ENCODE measurements at regions not wholly inside any gene's neighbourhood (a gene's known extent, or its start where the extent isn't known, plus 50 kb on each side); places are given as distances from the start of the nearest gene placed in this dataset.
"Not testable (repeated sequence)": the region's sequence is repeated elsewhere in the genome, so short reads cannot be mapped to it uniquely, and the experiment has no call there.

DNA sequence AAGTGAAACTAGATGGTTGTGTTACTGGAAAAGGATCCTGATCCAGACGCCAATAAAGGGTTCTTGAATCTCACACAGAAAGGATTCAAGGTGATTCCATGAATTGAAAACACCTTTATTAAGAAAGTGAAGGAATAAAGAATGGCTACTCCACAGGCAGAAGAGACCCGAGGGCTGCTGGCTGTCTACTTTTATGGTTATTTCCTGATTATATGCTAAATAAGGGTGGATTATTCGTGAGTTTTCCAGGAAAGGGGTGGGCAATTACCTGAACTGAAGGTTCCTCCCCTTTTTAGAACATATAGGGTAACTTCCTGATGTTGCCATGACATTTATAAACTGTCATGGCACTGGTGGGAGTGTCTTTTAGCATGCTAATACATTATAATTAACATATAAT is 50.9 kb upstream of the WARS2 start:
- DNase-seq, result no peak

DNA sequence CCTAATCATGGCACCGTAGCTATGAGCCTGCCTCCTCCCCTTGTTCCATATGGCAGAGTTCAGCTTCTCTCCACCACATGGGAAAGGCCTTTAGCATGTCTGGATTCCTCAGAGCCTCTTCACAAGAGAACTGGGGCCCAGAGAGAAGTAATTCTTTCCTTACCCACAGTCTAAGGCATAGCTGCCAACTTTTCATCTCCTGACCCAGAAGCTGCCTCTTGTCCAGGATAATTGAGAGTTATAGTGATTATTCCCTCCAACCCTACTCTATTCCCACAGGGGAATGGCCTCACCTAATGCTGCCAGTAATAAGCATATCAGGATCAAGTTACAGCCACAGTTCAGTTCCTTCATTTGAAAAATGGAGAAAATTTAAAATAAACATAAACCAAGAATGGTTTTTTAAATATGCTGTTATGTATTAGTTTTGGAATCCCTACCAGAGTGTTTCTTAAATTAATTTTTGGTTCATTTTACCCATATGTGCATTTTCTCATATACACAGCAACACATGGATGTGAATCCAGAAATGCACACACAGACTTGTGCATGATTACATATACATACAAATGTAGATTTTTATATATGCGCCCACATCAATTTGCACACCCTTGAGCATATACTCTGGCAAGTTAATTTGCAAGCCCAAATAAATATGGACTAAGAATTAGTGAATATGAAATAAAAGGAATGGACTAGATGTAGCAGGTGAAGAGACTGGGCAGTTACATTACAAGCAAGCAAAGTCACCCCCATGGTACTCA is 63.9 kb upstream of the WARS2 start:
- no peak for DNase-seq

DNA sequence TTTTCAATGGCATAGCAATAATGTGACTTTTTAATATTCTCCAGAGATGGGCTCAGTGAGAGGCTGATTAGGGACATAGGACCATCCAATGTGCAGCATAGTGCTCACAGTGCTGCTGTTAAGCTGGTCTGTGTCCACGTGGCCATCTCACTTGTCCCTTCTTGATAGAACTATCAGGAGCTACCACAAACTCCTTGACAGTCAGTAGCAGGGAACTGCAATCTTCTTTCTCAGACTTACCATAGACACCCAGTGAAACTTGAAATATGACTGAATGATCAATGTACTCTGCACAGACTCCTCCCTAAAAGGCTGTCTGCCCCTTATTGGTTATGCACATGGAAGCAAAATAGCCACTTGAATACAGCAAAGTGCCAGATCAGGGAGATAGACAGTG is 64.5 kb upstream of the WARS2 start:
- DNase-seq, result no peak

DNA sequence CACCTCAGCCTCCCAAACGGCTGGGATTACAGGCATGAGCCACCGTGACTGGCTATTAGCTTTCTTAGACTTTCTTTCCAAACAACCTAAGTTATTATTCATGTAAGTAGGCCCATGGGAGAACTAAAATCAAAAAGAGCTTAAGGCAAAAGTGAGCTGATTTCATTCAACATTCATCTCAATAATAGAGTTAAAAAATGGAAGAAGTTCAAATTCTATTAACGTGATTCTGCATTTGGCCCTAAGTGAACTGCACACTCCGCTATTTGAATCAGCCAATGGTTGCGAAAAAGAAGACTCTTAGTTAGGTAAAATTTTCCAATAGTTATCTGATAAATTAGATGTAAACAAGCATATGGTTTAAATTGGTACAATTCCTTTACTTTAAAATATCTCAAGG is 68.6 kb upstream of the WARS2 start:
- no peak for DNase-seq

DNA sequence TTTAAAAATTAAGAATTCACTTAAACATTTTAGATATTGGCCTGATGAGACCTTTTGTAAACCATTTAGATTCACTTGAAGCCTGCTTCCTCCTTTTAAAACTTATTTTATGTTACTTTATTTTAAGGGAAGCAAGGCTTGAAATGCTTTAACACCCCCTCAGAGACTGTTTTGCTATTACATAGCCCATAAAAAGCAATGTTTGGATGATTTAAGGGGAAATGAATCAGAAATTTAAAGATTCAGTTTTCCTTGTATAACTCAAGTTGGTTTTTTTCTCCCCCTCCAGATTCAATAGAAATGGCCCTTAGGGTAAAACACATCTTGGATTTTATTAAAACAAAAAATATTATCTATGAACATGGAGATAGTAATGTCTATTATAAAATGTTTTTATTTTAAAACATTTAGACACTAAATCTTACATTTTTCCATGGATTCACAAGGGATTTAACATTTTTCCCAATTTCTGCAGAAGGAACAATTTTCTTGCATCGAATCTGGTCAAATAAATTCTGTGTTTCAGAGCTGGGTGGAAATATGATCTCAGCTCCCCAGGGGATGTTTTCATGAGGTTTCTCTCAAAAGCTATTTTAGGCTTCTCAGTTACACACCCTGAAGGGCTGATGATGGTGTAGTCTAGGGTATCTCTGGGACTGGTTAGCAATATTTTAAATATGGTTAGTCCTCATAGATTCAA is 69.3 kb upstream of the WARS2 start:
- no peak for DNase-seq

GRCh38 chr1:119210296-119210649 is 69.8 kb upstream of the WARS2 start:
- no peak for DNase-seq

DNA sequence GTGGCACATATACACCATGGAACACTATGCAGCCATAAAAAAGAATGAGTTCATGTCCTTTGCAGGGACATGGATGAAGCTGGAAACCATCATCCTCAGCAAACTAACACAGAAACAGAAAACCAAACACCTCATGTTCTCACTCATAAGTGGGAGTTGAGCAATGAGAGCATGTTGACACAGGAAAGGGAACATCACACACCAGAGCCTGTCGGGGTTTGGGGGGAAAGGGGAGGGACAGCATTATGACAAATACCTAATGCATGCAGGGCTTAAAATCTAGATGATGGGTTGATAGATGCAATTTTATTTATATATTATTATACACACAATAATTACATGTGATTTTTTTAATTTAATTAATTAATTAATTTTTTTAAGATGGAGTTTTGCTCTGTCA is 72.8 kb upstream of the WARS2 start:
- DNase-seq, result not testable (repeated sequence)

GRCh38 chr1:119214961-119215360 is 74.5 kb upstream of the WARS2 start:
- not testable (repeated sequence) for DNase-seq

DNA sequence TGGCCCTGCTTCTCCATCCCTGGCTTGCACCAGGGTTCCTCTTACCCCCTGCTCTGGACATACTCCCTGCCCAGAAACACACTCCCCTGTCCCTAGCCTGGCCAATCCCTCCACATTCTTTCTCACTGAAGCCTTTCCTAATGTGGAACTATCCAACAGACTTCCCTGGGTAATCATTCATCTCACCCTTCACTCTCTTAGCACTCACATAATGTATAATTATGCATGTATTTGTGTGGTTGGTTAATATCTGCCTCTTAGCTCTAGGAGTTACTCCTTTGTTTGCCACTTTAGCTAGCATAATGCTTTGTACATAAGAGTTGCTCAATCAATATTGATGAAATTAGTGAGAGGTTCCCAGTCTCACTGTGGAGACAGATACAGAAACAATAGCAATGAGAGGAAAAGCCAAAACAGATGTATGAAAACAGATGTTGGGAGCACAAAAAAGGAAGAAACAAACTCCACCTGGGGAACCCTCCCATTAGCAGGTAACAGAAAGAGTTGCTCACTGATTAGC is 76.9 kb upstream of the WARS2 start:
- DNase-seq, result no peak

- DNase-seq, result no peak
Observed at GRCh38 chr1:119219711-119220110, 79.3 kb upstream of the WARS2 start.

DNA sequence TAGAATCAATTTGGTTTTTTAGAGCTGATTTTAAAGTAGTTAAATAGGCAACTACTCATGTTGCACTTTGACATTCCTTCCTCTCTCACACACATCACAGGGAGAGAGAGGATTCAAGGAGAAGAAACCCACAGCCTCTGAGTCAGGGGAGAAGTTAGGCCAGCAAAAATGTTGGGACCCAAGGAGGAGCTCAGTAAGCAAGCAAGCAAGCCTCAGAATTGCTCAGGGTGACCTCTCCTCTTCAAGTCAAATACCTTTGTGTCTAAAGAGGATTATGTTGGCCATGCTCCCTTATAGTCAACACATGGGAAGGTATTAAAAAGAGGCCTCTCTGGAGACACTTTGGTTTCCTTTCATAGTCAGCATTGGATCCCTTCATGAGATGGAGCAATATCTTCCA is 80.5 kb upstream of the WARS2 start:
- no peak for DNase-seq

DNA sequence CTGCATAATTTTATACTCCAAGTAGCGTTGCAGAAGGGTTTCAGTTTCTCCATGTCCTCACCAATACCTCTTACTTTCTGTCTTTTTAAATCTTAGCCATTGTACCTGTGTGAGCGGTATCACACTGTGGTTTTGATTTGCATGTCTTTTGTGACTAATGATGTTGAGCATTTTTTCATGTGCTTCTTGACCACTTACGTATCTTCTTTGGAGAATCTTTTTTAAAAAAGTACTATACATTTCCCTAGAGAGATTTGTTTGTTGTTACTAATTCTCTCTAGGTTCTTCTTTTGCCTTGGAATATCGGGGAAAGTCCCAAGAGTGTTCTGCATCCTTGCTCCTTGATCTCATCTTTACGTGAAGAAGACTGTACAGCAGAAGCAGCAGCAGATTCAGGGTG is 81.8 kb upstream of the WARS2 start:
- no peak for DNase-seq

DNA sequence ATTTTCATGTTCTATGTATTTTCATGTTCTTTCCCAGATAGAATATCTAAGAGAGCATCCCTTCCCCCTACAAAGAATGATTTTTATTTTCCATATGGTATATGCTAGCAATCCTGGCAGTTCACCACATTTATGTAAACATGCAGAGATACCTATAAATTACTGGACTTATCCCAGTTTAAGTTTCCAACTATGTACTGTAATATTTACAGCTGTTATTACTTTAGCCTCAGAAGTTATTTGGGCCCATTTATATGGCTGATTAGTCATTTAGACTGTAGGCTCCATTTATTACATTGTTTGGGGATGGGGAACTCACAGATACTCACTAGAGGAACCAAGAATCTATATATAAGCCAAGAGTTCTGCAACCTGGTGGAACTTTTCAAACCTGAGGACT is 84.8 kb upstream of the WARS2 start:
- DNase-seq, result no peak

GRCh38 chr1:119225831-119226230 is 85.4 kb upstream of the WARS2 start:
- DNase-seq, result no peak

DNA sequence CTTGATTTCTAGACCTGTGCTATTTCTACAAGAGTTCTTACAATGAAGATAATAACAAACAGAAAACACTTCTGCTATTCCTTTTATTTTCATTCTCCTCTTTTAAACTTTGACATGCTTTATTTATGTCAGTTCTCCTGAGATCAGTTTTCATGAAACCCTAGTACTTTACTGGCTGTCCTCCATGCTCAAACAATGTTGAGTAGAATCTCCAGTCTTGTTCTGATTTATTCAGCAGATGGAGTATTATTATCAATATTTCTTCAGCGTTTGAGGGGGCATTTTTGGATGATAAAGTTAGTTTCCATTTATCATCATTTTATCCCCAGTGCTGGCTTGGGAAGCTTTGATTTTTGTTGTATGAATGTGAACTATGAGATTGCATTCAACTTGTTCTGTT is 85.9 kb upstream of the WARS2 start:
- no peak for DNase-seq

- DNase-seq, result no peak
Observed at GRCh38 chr1:119226913-119227312, 86.5 kb upstream of the WARS2 start.

DNA sequence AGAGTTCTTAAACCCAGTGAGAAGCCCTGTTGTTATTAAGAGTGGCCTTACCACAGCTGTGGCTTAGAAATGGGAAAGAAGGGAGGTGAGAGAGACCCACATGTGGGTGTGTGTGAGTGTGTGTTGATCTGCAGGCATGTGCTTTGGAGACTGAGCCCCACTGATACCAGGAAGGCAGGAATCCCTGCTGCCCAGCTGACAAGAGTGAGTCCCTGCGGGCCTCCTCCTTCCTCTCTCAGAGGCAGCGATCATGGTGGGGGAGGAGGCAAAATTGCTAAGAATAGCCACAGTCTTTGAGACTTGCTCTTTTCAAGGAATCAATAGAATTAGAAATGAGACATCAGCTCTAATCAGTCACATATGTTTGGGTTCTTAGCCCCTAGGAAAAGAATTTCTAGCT is 87.0 kb upstream of the WARS2 start:
- no peak for DNase-seq

GRCh38 chr1:119228335-119229080 is 88.1 kb upstream of the WARS2 start:
- no peak for DNase-seq

DNA sequence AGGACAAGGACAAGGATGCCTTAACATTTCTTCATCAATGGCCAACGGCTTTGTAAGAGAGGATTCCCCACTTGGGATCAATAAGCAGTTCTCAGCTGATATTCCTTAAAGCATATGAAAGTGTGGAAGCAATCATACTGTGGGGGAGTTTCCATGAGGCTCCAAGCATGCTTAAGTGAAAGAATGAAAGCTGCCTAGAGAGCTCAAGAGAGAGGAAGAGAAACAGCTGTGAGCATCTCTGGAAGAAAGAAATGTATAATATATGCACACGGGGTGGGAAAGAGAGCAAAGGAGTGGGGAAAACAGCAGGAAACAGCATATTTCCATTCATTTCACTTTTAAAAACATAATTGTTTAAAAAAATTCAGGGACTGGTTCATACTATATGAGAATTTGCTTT is 94.7 kb upstream of the WARS2 start:
- DNase-seq, result no peak

DNA sequence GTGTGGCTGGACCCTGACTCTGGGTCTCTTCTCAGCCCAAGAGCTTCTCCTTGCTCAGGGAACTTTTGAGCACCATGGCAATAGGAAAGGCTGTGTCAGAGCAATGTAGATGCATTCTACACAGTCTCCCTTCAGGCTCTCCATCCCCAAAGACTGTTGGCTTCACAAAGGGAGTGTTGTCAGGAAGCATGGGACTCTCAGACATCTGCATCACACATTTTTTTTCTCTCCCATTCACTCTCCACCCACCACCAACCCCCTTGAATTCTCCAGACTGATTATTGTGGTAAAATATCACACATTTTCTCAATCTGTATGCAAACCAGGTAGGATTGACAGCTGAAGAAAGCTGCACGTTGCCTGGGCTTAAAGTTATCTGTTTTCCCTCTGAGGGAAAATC is 105.4 kb upstream of the WARS2 start:
- DNase-seq, result no peak

DNA sequence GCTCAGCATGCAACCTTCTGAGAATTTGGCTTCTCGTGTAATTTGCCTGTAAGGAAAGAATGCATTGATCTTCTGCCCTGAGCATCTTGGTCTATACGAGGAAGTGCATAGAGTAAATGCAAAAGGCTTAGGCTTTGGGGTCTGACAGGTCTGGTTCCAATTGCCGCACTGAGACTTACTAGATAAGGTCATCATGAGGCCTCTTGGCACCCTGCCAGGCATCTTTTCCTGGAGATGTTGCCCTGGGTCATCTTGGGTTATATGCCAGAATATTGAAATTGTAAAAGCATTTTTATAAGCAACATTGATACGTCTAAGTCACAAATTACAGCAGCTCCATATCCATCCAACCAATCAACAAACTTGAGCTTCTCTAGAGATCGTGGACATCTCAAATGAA is 108.8 kb upstream of the WARS2 start:
- DNase-seq, result no peak

- no peak for DNase-seq
Observed at GRCh38 chr1:119250299-119250698, 109.8 kb upstream of the WARS2 start.

GRCh38 chr1:119251751-119252150 is 111.3 kb upstream of the WARS2 start:
- no peak for DNase-seq

DNA sequence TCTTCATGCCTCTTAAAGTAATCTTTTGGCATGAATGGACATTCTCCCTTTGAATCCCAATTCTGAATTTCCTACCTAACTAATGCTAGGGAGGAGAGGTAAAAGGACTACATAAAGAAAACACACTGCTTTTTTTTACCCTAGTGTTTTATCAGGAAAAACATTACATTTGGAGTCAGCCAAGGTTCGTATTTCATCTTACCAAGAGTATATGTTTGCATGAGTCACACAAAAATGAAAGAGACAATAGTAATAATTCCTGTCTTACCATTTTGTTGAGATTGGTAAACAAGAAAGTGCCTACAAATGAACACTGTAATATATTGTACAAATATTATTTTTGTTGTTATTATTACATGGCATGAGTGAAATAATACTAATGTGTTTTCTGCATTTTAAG is 112.9 kb upstream of the WARS2 start:
- DNase-seq, result no peak
